ENCODE measurements at regions not wholly inside any gene's neighbourhood (a gene's known extent, or its start where the extent isn't known, plus 50 kb on each side); places are given as distances from the start of the nearest gene placed in this dataset.

GRCh38 chr16:85391175-85391707, 221.9 kb upstream of the GSE1 start:
- TF ChIP-seq CTCF (IDR thresholded peaks at IDR 0.05 in 4 of 5, conservative IDR thresholded peaks at IDR 0.05 in 1 of 5) (no peak), POLR2A (IDR thresholded peaks at IDR 0.05) (no peak)
